ENCODE measurements at regions not wholly inside any gene's neighbourhood (a gene's known extent, or its start where the extent isn't known, plus 50 kb on each side); places are given as distances from the start of the nearest gene placed in this dataset.

DNA sequence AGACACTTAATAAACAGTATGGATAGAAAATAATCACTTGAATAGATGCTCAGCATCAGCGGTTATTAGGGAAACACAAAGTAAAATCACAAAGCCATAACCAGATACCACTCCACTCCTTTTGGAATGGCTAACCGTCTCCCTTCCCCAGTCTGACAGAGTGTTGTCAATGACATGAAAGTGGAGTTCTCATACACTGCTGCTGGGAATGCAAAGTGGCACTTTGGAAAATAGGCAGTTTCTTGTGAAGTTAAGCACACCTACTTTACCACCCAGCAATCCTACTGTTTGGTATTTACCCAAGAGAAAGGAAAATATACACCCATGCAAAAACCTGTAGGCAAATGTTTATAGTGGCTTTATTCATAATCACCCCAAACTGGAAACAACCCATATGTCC lies 81.0 kb upstream of the KLHL25 start:
- H3K4me3 ChIP-seq (ENCODE audit: low read length) = no peak overlapping the region
- Mint-ChIP-seq H3K36me3 (no peaks in the 10 kb centered on the region), H3K9me3 (no peaks in the 10 kb centered on the region), H3K4me3 (no peak overlapping the region), H3K27me3 (ENCODE audit: low read depth in 2 of 2) (peaks cover 23 to 64% of the 10 kb centered on the region in 2 donors), H3K4me1 (peaks cover 0 to 5% of the 10 kb centered on the region in 2 donors), H3K27ac (no peak overlapping the region)
- H3K27me3 ChIP-seq (ENCODE audit: control insufficient read depth, insufficient read depth, low read length) = peaks cover 2% of the 10 kb centered on the region
- ATAC-seq (no peak), DNase-seq (no peak)
- no peaks in the 10 kb centered on the region for H3K36me3 ChIP-seq (ENCODE audit: control insufficient read depth, insufficient read depth, low read length)
- intact Hi-C loops (cut with micrococcal nuclease) = no loop called here
- H3K9me3 ChIP-seq (ENCODE audit: control insufficient read depth, insufficient read depth, low read length) = no peaks in the 10 kb centered on the region
- TF ChIP-seq, protein P1, sequence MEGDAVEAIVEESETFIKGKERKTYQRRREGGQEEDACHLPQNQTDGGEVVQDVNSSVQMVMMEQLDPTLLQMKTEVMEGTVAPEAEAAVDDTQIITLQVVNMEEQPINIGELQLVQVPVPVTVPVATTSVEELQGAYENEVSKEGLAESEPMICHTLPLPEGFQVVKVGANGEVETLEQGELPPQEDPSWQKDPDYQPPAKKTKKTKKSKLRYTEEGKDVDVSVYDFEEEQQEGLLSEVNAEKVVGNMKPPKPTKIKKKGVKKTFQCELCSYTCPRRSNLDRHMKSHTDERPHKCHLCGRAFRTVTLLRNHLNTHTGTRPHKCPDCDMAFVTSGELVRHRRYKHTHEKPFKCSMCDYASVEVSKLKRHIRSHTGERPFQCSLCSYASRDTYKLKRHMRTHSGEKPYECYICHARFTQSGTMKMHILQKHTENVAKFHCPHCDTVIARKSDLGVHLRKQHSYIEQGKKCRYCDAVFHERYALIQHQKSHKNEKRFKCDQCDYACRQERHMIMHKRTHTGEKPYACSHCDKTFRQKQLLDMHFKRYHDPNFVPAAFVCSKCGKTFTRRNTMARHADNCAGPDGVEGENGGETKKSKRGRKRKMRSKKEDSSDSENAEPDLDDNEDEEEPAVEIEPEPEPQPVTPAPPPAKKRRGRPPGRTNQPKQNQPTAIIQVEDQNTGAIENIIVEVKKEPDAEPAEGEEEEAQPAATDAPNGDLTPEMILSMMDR (IDR thresholded peaks at IDR 0.05) = no peak
- H3K27ac ChIP-seq (ENCODE audit: low read length) = no peak overlapping the region
- 100% methylated on average over 2 of the region's 2 CpGs for WGBS (ENCODE audit: insufficient coverage)
- H3K4me1 ChIP-seq (ENCODE audit: control insufficient read depth, insufficient read depth, low read length) = peaks cover 16% of the 10 kb centered on the region

DNA sequence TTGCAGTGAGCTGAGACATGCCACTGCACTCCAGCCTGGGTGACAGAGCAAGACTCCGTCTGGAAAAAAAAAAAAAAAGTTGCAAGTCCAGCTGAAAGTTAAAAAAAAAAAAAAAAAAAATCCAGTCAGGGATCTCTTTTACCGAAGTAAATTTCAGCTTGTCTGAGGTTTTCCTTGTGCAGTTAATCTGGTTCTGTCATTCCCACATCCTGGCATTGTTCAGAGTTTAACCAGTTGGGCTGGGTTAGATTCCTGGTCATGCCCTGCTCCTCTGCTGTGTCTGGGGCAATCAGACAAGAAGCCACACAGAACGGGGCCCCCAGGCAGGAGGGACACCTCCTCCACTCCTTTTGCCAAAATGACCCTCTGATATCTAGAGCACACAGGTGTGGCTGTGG lies 84.1 kb upstream of the KLHL25 start:
- H3K4me3 ChIP-seq (ENCODE audit: low read length) = no peak overlapping the region
- intact Hi-C loops (cut with micrococcal nuclease) = no loop called here
- Mint-ChIP-seq H3K4me3 (no peak overlapping the region), H3K27me3 (ENCODE audit: low read depth in 2 of 2) (peaks cover 31 to 71% of the 10 kb centered on the region in 2 donors), H3K27ac (no peak overlapping the region), H3K36me3 (no peaks in the 10 kb centered on the region), H3K9me3 (no peaks in the 10 kb centered on the region), H3K4me1 (peaks cover 0 to 5% of the 10 kb centered on the region in 2 donors)
- H3K4me1 ChIP-seq (ENCODE audit: control insufficient read depth, insufficient read depth, low read length) = no peaks in the 10 kb centered on the region
- peaks cover 4% of the 10 kb centered on the region for H3K27me3 ChIP-seq (ENCODE audit: control insufficient read depth, insufficient read depth, low read length)
- no peak for ATAC-seq
- H3K9me3 ChIP-seq (ENCODE audit: control insufficient read depth, insufficient read depth, low read length) = no peaks in the 10 kb centered on the region
- 0% methylated on average over 3 of the region's 3 CpGs for WGBS (ENCODE audit: insufficient coverage)
- no peaks in the 10 kb centered on the region for H3K36me3 ChIP-seq (ENCODE audit: control insufficient read depth, insufficient read depth, low read length)
- no peak overlapping the region for H3K27ac ChIP-seq (ENCODE audit: low read length)
- no peak for DNase-seq
- TF ChIP-seq, protein P1 (IDR thresholded peaks at IDR 0.05) = no peak

DNA sequence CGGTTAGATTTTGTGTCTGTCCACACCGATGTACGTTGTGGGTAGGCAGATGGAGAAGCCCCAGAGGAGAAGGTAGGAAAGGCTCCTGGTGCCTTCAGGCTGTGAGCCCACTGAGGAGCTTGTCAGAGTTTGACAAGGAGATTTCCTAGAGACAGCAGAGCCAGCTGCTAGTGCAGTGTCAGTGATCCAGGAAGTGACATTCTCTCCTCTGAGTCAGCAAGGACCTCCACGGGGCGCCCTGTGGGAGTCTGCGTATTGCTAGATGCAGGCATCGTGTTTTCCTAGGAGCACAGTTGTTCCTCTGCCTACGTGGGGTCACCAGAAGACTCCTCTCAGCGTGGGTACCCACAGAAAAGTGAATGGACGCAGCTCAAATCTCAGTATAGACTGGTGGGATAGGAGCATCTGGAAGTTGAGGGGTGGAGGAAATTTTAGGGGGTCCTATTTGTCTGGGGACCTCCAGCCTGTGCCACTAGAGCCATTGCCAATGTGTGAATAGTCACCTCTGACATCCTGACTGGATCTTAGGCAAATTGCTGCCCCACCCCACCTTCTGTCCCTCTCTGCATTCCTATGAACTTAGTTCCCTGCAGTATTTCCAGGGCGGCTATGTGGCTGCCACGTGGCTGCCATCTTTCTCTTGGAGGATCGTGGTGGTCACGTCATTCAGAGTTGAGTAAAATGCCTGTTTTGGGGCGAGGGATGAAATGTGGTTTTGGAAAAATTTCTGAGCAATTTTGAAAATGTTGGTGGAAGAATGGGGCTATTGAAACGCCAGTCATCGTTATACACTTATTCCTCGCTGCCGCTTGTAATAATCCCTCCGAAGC lies 84.8 kb upstream of the KLHL25 start:
- H3K36me3 Mint-ChIP-seq = no peaks in the 10 kb centered on the region
- H3K9me3 Mint-ChIP-seq = no peaks in the 10 kb centered on the region
- H3K27ac ChIP-seq (ENCODE audit: low read length) = no peak overlapping the region
- H3K4me3 Mint-ChIP-seq = no peak overlapping the region
- peaks cover 32 to 71% of the 10 kb centered on the region in 2 donors for H3K27me3 Mint-ChIP-seq (ENCODE audit: low read depth in 2 of 2)
- TF ChIP-seq, protein P1 (IDR thresholded peaks at IDR 0.05) = no peak
- H3K4me1 ChIP-seq (ENCODE audit: control insufficient read depth, insufficient read depth, low read length) = no peaks in the 10 kb centered on the region
- H3K27me3 ChIP-seq (ENCODE audit: control insufficient read depth, insufficient read depth, low read length) = peaks cover 4% of the 10 kb centered on the region
- H3K4me3 ChIP-seq (ENCODE audit: low read length) = no peak overlapping the region
- H3K27ac Mint-ChIP-seq = no peak overlapping the region
- intact Hi-C loops (cut with micrococcal nuclease) = no loop called here
- H3K9me3 ChIP-seq (ENCODE audit: control insufficient read depth, insufficient read depth, low read length) = no peaks in the 10 kb centered on the region
- WGBS (ENCODE audit: insufficient coverage) = 50% methylated on average over 20 of the region's 20 CpGs
- ATAC-seq (no peak), DNase-seq (no peak)
- H3K36me3 ChIP-seq (ENCODE audit: control insufficient read depth, insufficient read depth, low read length) = no peaks in the 10 kb centered on the region
- peaks cover 0 to 5% of the 10 kb centered on the region in 2 donors for H3K4me1 Mint-ChIP-seq
